GM23248 (cell line): ENCODE measurements at regions not wholly inside any gene's neighbourhood (a gene's known extent, or its start where the extent isn't known, plus 50 kb on each side); places are given as distances from the start of the nearest gene placed in this dataset.

Experiments used
- EZH2 ChIP-seq: fragments of 200-600 bp; sonication (generic); IDR thresholded peaks from 2 replicates; pipeline ENCODE4 v1.6.1; 2018; ENCODE audit warnings: antibody characterized with exemption, mild to moderate bottlenecking; ENCODE audit not compliant: insufficient read depth, poor library complexity, severe bottlenecking
- EZH2phosphoT487 ChIP-seq: fragments of 200-600 bp; sonication (generic); IDR thresholded peaks from 2 replicates; pipeline ENCODE4 v1.6.1; 2018; ENCODE audit warnings: antibody characterized with exemption, moderate library complexity, mild to moderate bottlenecking, low read depth; ENCODE audit not compliant: insufficient read depth

- TF ChIP-seq EZH2phosphoT487 (no peak), EZH2 (no peak)
These were observed 425.6 kb downstream of the RASEF start for GRCh38 chr9:82637368-82637767.
